Vagina (tissue), 2 donors: ENCODE measurements at regions not wholly inside any gene's neighbourhood (a gene's known extent, or its start where the extent isn't known, plus 50 kb on each side); places are given as distances from the start of the nearest gene placed in this dataset.

Source experiments
- DNase-seq, 2 donors: peaks; one replicate each; pipeline ENCODE4 v3.0.0-alpha.2; 2017; ENCODE audit errors: extremely low spot score in 2 of 2
- H3K27ac ChIP-seq: fragments of 200-600 bp; sonication (generic); one replicate; pipeline ENCODE4 v1.5.1; 2019
- H3K27me3 ChIP-seq: fragments of 200-600 bp; sonication (generic); one replicate; pipeline ENCODE4 v1.5.1; 2019
- H3K36me3 ChIP-seq, 2 donors: fragments of 200-600 bp; sonication (generic); one replicate each; pipeline ENCODE4 v1.5.1; 2017 to 2019
- H3K4me1 ChIP-seq: fragments of 200-600 bp; sonication (generic); one replicate; pipeline ENCODE4 v1.5.1; 2019
- H3K4me3 ChIP-seq, 2 donors: fragments of 200-600 bp; sonication (generic); 1 replicate in 1 of 2; 2 replicates in 1 of 2; pipeline ENCODE4 v1.5.1; 2016 to 2019
- H3K9me3 ChIP-seq: fragments of 200-600 bp; sonication (generic); one replicate; pipeline ENCODE4 v1.5.1; 2019
- CTCF ChIP-seq, 3 experiments: fragments of 450-650 bp in 2 of 3; fragments of 200-600 bp in 1 of 3; sonication (generic) in 1 of 3; IDR thresholded peaks; one replicate each; pipeline ENCODE4 v1.5.1; 2017 to 2019; ENCODE audit warnings: antibody characterized with exemption in 3 of 3, mild to moderate bottlenecking in 2 of 3, moderate library complexity in 2 of 3
- POLR2A ChIP-seq, 2 donors: fragments of 450-650 bp; IDR thresholded peaks; one replicate each; pipeline ENCODE4 v1.6.1; 2017; ENCODE audit warnings: antibody characterized with exemption in 2 of 2, mild to moderate bottlenecking in 2 of 2, moderate library complexity in 2 of 2
- POLR2AphosphoS5 ChIP-seq, 2 donors: sonication (generic); formaldehyde crosslinking; IDR thresholded peaks; one replicate each; pipeline ENCODE4 v1.9.0; 2017; ENCODE audit warnings: antibody characterized with exemption in 2 of 2, mild to moderate bottlenecking in 2 of 2, low read depth in 1 of 2; ENCODE audit not compliant: insufficient read depth in 1 of 2
- intact Hi-C: fragments of 100-400 bp; cut with DNase I; formaldehyde crosslinking; loops from one replicate; pipeline ENCODE4 v1.15.1; 2023

- Histone ChIP-seq H3K9me3 (no peaks in the 10 kb centered on the region), H3K27me3 (no peaks in the 10 kb centered on the region), H3K27ac (no peak overlapping the region), H3K4me3 (no peak overlapping the region), H3K4me1 (no peaks in the 10 kb centered on the region), H3K36me3 (no peaks in the 10 kb centered on the region)
- TF ChIP-seq CTCF (IDR thresholded peaks at IDR 0.05) (no peak), POLR2A (IDR thresholded peaks at IDR 0.05) (no peak), POLR2AphosphoS5 (IDR thresholded peaks at IDR 0.05; ENCODE audit: insufficient read depth in 1 of 2, low read depth in 1 of 2) (no peak)
- intact Hi-C loops = no loop called here
- no peak for DNase-seq
These were observed 1412.4 kb upstream of the PCDH7 start for GRCh38 chr4:29307755-29308154.

GRCh38 chr4:29309050-29309449, 1411.1 kb upstream of the PCDH7 start:
- DNase-seq = no peak
- no peak for TF ChIP-seq POLR2A (IDR thresholded peaks at IDR 0.05)
- no peak for TF ChIP-seq POLR2AphosphoS5 (IDR thresholded peaks at IDR 0.05; ENCODE audit: insufficient read depth in 1 of 2, low read depth in 1 of 2)
- no peak for TF ChIP-seq CTCF (IDR thresholded peaks at IDR 0.05)
- intact Hi-C loops = no loop called here
- no peaks in the 10 kb centered on the region for H3K27me3 ChIP-seq
- no peaks in the 10 kb centered on the region for H3K36me3 ChIP-seq
- H3K4me3 ChIP-seq = no peak overlapping the region
- no peak overlapping the region for H3K27ac ChIP-seq
- no peaks in the 10 kb centered on the region for H3K4me1 ChIP-seq
- no peaks in the 10 kb centered on the region for H3K9me3 ChIP-seq

- H3K9me3 ChIP-seq = no peaks in the 10 kb centered on the region
- intact Hi-C loops = no loop called here
- H3K4me1 ChIP-seq = no peaks in the 10 kb centered on the region
- DNase-seq = no peak
- H3K36me3 ChIP-seq = no peaks in the 10 kb centered on the region
- TF ChIP-seq CTCF (IDR thresholded peaks at IDR 0.05) (no peak), POLR2A (IDR thresholded peaks at IDR 0.05) (no peak), POLR2AphosphoS5 (IDR thresholded peaks at IDR 0.05; ENCODE audit: insufficient read depth in 1 of 2, low read depth in 1 of 2) (no peak)
- H3K27me3 ChIP-seq = no peaks in the 10 kb centered on the region
- no peak overlapping the region for H3K4me3 ChIP-seq
- H3K27ac ChIP-seq = no peak overlapping the region
These were observed 1409.9 kb upstream of the PCDH7 start for GRCh38 chr4:29310252-29310651.

GRCh38 chr4:29311247-29311646, 1408.9 kb upstream of the PCDH7 start:
- Histone ChIP-seq H3K4me3 (no peak overlapping the region), H3K4me1 (no peaks in the 10 kb centered on the region), H3K9me3 (no peaks in the 10 kb centered on the region), H3K27ac (no peak overlapping the region), H3K36me3 (no peaks in the 10 kb centered on the region), H3K27me3 (no peaks in the 10 kb centered on the region)
- intact Hi-C loops = no loop called here
- no peak for DNase-seq
- TF ChIP-seq POLR2AphosphoS5 (IDR thresholded peaks at IDR 0.05; ENCODE audit: insufficient read depth in 1 of 2, low read depth in 1 of 2) (no peak), CTCF (IDR thresholded peaks at IDR 0.05) (no peak), POLR2A (IDR thresholded peaks at IDR 0.05) (no peak)

GRCh38 chr4:29319663-29320340, 1400.4 kb upstream of the PCDH7 start:
- no peak for DNase-seq
- no peak overlapping the region for H3K27ac ChIP-seq
- H3K9me3 ChIP-seq = no peaks in the 10 kb centered on the region
- intact Hi-C loops = no loop called here
- H3K27me3 ChIP-seq = no peaks in the 10 kb centered on the region
- H3K36me3 ChIP-seq = no peaks in the 10 kb centered on the region
- H3K4me1 ChIP-seq = no peaks in the 10 kb centered on the region
- no peak for TF ChIP-seq POLR2AphosphoS5 (IDR thresholded peaks at IDR 0.05; ENCODE audit: insufficient read depth in 1 of 2, low read depth in 1 of 2)
- TF ChIP-seq CTCF (IDR thresholded peaks at IDR 0.05) = no peak
- no peak for TF ChIP-seq POLR2A (IDR thresholded peaks at IDR 0.05)
- no peak overlapping the region for H3K4me3 ChIP-seq
